Central memory CD8-positive, alpha-beta T cell (primary cell): ENCODE measurements at regions not wholly inside any gene's neighbourhood (a gene's known extent, or its start where the extent isn't known, plus 50 kb on each side); places are given as distances from the start of the nearest gene placed in this dataset.

Source experiments
- ATAC-seq: fragments of 150-1000 bp; cut with Tn5 transposase; replicated peaks from 2 replicates; pipeline ENCODE4 v1.10.0; 2022; ENCODE audit warnings: mild to moderate bottlenecking, moderate FRiP score, moderate number of reproducible peaks; ENCODE audit not compliant: poor library complexity, severe bottlenecking; ENCODE audit errors: extremely low read depth
- DNase-seq, 2 donors: peaks; one replicate each; pipeline ENCODE4 v3.0.0; 2021; ENCODE audit warnings: low spot score in 2 of 2
- H3K27ac Mint-ChIP-seq: one replicate; pipeline ENCODE4 v1.8.0; 2022; ENCODE audit warnings: low read depth, mild to moderate bottlenecking, moderate library complexity, mixed read lengths
- H3K27me3 Mint-ChIP-seq: one replicate; pipeline ENCODE4 v1.8.0; 2022; ENCODE audit warnings: mixed read lengths
- H3K36me3 Mint-ChIP-seq: one replicate; pipeline ENCODE4 v1.8.0; 2022; ENCODE audit warnings: mild to moderate bottlenecking, moderate library complexity, mixed read lengths; ENCODE audit not compliant: insufficient read depth
- H3K4me1 Mint-ChIP-seq: one replicate; pipeline ENCODE4 v1.8.0; 2022; ENCODE audit warnings: mixed read lengths
- H3K4me3 Mint-ChIP-seq: one replicate; pipeline ENCODE4 v1.8.0; 2022; ENCODE audit warnings: mild to moderate bottlenecking, moderate library complexity, mixed read lengths
- H3K9me3 Mint-ChIP-seq: one replicate; pipeline ENCODE4 v1.8.0; 2022; ENCODE audit warnings: mixed read lengths

- peaks cover 4% of the 10 kb centered on the region for H3K36me3 Mint-ChIP-seq
- H3K4me1 Mint-ChIP-seq = peaks cover 11% of the 10 kb centered on the region
- peaks cover 13% of the 10 kb centered on the region for H3K27me3 Mint-ChIP-seq
- DNase-seq = no peak
- no peak overlapping the region for H3K4me3 Mint-ChIP-seq
- no peaks in the 10 kb centered on the region for H3K9me3 Mint-ChIP-seq
- H3K27ac Mint-ChIP-seq = no peak overlapping the region
- ATAC-seq = no peak
These were observed 141.6 kb upstream of the SPEF2 start for GRCh38 chr5:35476036-35476435.

GRCh38 chr5:35473589-35473988 lies 144.1 kb upstream of the SPEF2 start:
- Mint-ChIP-seq H3K27ac (no peak overlapping the region), H3K9me3 (no peaks in the 10 kb centered on the region), H3K4me3 (no peak overlapping the region), H3K36me3 (no peaks in the 10 kb centered on the region), H3K4me1 (no peaks in the 10 kb centered on the region), H3K27me3 (peaks cover 26% of the 10 kb centered on the region)
- DNase-seq = no peak
- no peak for ATAC-seq

GRCh38 chr5:35470866-35471265 lies 146.8 kb upstream of the SPEF2 start:
- Mint-ChIP-seq H3K36me3 (no peaks in the 10 kb centered on the region), H3K27ac (no peak overlapping the region), H3K9me3 (no peaks in the 10 kb centered on the region), H3K27me3 (peaks cover 26% of the 10 kb centered on the region), H3K4me3 (no peak overlapping the region), H3K4me1 (no peaks in the 10 kb centered on the region)
- DNase-seq (no peak), ATAC-seq (no peak)

- Mint-ChIP-seq H3K36me3 (no peaks in the 10 kb centered on the region), H3K27me3 (peaks cover 17% of the 10 kb centered on the region), H3K27ac (no peak overlapping the region), H3K4me3 (no peak overlapping the region), H3K4me1 (no peaks in the 10 kb centered on the region), H3K9me3 (no peaks in the 10 kb centered on the region)
- ATAC-seq = no peak
- no peak for DNase-seq
These were observed 148.9 kb upstream of the SPEF2 start for GRCh38 chr5:35468811-35469210.

- ATAC-seq = no peak
These were observed 150.9 kb upstream of the SPEF2 start for GRCh38 chr5:35466746-35467145.

GRCh38 chr5:35464757-35465156 lies 152.9 kb upstream of the SPEF2 start:
- no peak overlapping the region for H3K27ac Mint-ChIP-seq
- H3K4me3 Mint-ChIP-seq = no peak overlapping the region
- H3K36me3 Mint-ChIP-seq = peaks cover 3% of the 10 kb centered on the region
- H3K4me1 Mint-ChIP-seq = no peaks in the 10 kb centered on the region
- ATAC-seq (no peak), DNase-seq (no peak)
- H3K27me3 Mint-ChIP-seq = peaks cover 33% of the 10 kb centered on the region
- H3K9me3 Mint-ChIP-seq = no peaks in the 10 kb centered on the region

More at GRCh38 chr5:35466746-35467145, 150.9 kb upstream of the SPEF2 start:
- Mint-ChIP-seq H3K27me3 (peaks cover 23% of the 10 kb centered on the region), H3K9me3 (no peaks in the 10 kb centered on the region), H3K36me3 (no peaks in the 10 kb centered on the region), H3K4me1 (no peaks in the 10 kb centered on the region), H3K4me3 (no peak overlapping the region), H3K27ac (no peak overlapping the region)
- DNase-seq = no peak

- Mint-ChIP-seq H3K27me3 (peaks cover 27% of the 10 kb centered on the region), H3K4me1 (no peaks in the 10 kb centered on the region), H3K9me3 (no peaks in the 10 kb centered on the region), H3K27ac (no peak overlapping the region), H3K36me3 (peaks cover 3% of the 10 kb centered on the region), H3K4me3 (no peak overlapping the region)
- ATAC-seq = no peak
- DNase-seq = no peak
These were observed 156.1 kb upstream of the SPEF2 start for GRCh38 chr5:35461530-35461929.

- no peak for ATAC-seq
- Mint-ChIP-seq H3K4me1 (no peaks in the 10 kb centered on the region), H3K27ac (no peak overlapping the region), H3K9me3 (no peaks in the 10 kb centered on the region), H3K36me3 (peaks cover 3% of the 10 kb centered on the region), H3K4me3 (no peak overlapping the region), H3K27me3 (peaks cover 37% of the 10 kb centered on the region)
- no peak for DNase-seq
These were observed 158.8 kb upstream of the SPEF2 start for GRCh38 chr5:35458824-35459207.

- DNase-seq (no peak), ATAC-seq (no peak)
- Mint-ChIP-seq H3K27me3 (peaks cover 30% of the 10 kb centered on the region), H3K4me3 (no peak overlapping the region), H3K4me1 (no peaks in the 10 kb centered on the region), H3K27ac (no peak overlapping the region), H3K9me3 (no peaks in the 10 kb centered on the region), H3K36me3 (peaks cover 3% of the 10 kb centered on the region)
These were observed 159.5 kb upstream of the SPEF2 start for GRCh38 chr5:35457912-35458823.

- H3K4me3 Mint-ChIP-seq = no peak overlapping the region
- ATAC-seq (no peak), DNase-seq (no peak)
- no peaks in the 10 kb centered on the region for H3K4me1 Mint-ChIP-seq
- no peaks in the 10 kb centered on the region for H3K9me3 Mint-ChIP-seq
- H3K27ac Mint-ChIP-seq = no peak overlapping the region
- H3K27me3 Mint-ChIP-seq = peaks cover 30% of the 10 kb centered on the region
- H3K36me3 Mint-ChIP-seq = peaks cover 3% of the 10 kb centered on the region
These were observed 161.2 kb upstream of the SPEF2 start for GRCh38 chr5:35456506-35456905.

- no peaks in the 10 kb centered on the region for H3K4me1 Mint-ChIP-seq
- ATAC-seq = no peak
- H3K9me3 Mint-ChIP-seq = peaks cover 8% of the 10 kb centered on the region
- peaks cover 26% of the 10 kb centered on the region for H3K27me3 Mint-ChIP-seq
- no peak overlapping the region for H3K27ac Mint-ChIP-seq
- no peaks in the 10 kb centered on the region for H3K36me3 Mint-ChIP-seq
- no peak for DNase-seq
- H3K4me3 Mint-ChIP-seq = no peak overlapping the region
These were observed 163.6 kb upstream of the SPEF2 start for GRCh38 chr5:35454011-35454525.

GRCh38 chr5:35443803-35444595 lies 173.7 kb upstream of the SPEF2 start:
- Mint-ChIP-seq H3K27me3 (peaks cover 50% of the 10 kb centered on the region), H3K27ac (no peak overlapping the region), H3K4me1 (no peaks in the 10 kb centered on the region), H3K36me3 (no peaks in the 10 kb centered on the region), H3K9me3 (no peaks in the 10 kb centered on the region), H3K4me3 (no peak overlapping the region)
- ATAC-seq (no peak), DNase-seq (no peak)
